Subcutaneous abdominal adipose tissue (tissue), 5 donors: ENCODE measurements at regions not wholly inside any gene's neighbourhood (a gene's known extent, or its start where the extent isn't known, plus 50 kb on each side); places are given as distances from the start of the nearest gene placed in this dataset.

Source experiments
- H3K27ac ChIP-seq: one replicate; pipeline ENCODE4 v1.7.0; 2013; ENCODE audit warnings: low read depth, mild to moderate bottlenecking, inconsistent platforms, low read length, moderate library complexity
- H3K27me3 ChIP-seq, 5 donors: one replicate each; pipeline ENCODE4 v1.7.0; 2013; ENCODE audit warnings: low read length in 5 of 5, inconsistent platforms in 1 of 5; ENCODE audit not compliant: control insufficient read depth in 5 of 5, insufficient read depth in 4 of 5
- H3K36me3 ChIP-seq, 5 donors: one replicate each; pipeline ENCODE4 v1.7.0; 2013; ENCODE audit warnings: low read length in 5 of 5; ENCODE audit not compliant: control insufficient read depth in 5 of 5, insufficient read depth in 5 of 5
- H3K4me1 ChIP-seq, 5 donors: one replicate each; pipeline ENCODE4 v1.7.0; 2013; ENCODE audit warnings: low read length in 5 of 5, mild to moderate bottlenecking in 3 of 5, moderate library complexity in 1 of 5; ENCODE audit not compliant: control insufficient read depth in 5 of 5, insufficient read depth in 5 of 5
- H3K4me3 ChIP-seq, 5 donors: one replicate each; pipeline ENCODE4 v1.7.0; 2013; ENCODE audit warnings: low read length in 5 of 5, low read depth in 1 of 5
- H3K9ac ChIP-seq, 5 donors: one replicate each; pipeline ENCODE4 v1.7.0; 2013; ENCODE audit warnings: low read length in 5 of 5, mild to moderate bottlenecking in 4 of 5, moderate library complexity in 3 of 5
- H3K9me3 ChIP-seq, 5 donors: one replicate each; pipeline ENCODE4 v1.7.0; 2013; ENCODE audit warnings: low read length in 5 of 5; ENCODE audit not compliant: control insufficient read depth in 5 of 5
- donor health status: healthy.
- donor health status: healthy.
- donor health status: healthy.
- donor health status: healthy.
- donor health status: healthy.

- Histone ChIP-seq H3K9me3 (peaks cover 0 to 6% (median 0%) of the 10 kb centered on the region in 5 donors), H3K36me3 (no peaks in the 10 kb centered on the region), H3K9ac (no peak overlapping the region), H3K27ac (no peak overlapping the region), H3K4me3 (no peak overlapping the region), H3K27me3 (no peaks in the 10 kb centered on the region), H3K4me1 (peaks cover 0 to 29% (median 14%) of the 10 kb centered on the region in 5 donors)
Observed at GRCh38 chr9:90995516-90995915, 193.9 kb downstream of the SYK start.

- Histone ChIP-seq H3K36me3 (no peaks in the 10 kb centered on the region), H3K9me3 (peaks cover 0 to 3% (median 0%) of the 10 kb centered on the region in 5 donors), H3K4me1 (peaks cover 0 to 31% (median 14%) of the 10 kb centered on the region in 5 donors), H3K27me3 (no peaks in the 10 kb centered on the region), H3K9ac (no peak overlapping the region), H3K4me3 (no peak overlapping the region), H3K27ac (no peak overlapping the region)
Observed at GRCh38 chr9:90996154-90997065, 194.8 kb downstream of the SYK start.

- Histone ChIP-seq H3K9ac (no peak overlapping the region), H3K36me3 (no peaks in the 10 kb centered on the region), H3K4me1 (peaks cover 0 to 19% (median 9%) of the 10 kb centered on the region in 5 donors), H3K9me3 (no peaks in the 10 kb centered on the region), H3K27ac (no peak overlapping the region), H3K27me3 (no peaks in the 10 kb centered on the region), H3K4me3 (no peak overlapping the region)
Observed at GRCh38 chr9:90998573-90998972, 197.0 kb downstream of the SYK start.

- Histone ChIP-seq H3K27ac (peak overlapping the region; percentile 19), H3K4me3 (no peak overlapping the region), H3K27me3 (no peaks in the 10 kb centered on the region), H3K4me1 (peaks cover 0 to 19% (median 9%) of the 10 kb centered on the region in 5 donors), H3K36me3 (no peaks in the 10 kb centered on the region), H3K9me3 (no peaks in the 10 kb centered on the region), H3K9ac (no peak overlapping the region)
Observed at GRCh38 chr9:90999425-91000397, 198.1 kb downstream of the SYK start.

GRCh38 chr9:91001146-91001611 lies 199.6 kb downstream of the SYK start:
- H3K4me1 ChIP-seq, result peaks cover 0 to 19% (median 9%) of the 10 kb centered on the region in 5 donors
- no peak overlapping the region for H3K9ac ChIP-seq
- H3K4me3 ChIP-seq, result no peak overlapping the region
- H3K9me3 ChIP-seq, result no peaks in the 10 kb centered on the region
- H3K27ac ChIP-seq, result no peak overlapping the region
- H3K27me3 ChIP-seq, result no peaks in the 10 kb centered on the region
- no peaks in the 10 kb centered on the region for H3K36me3 ChIP-seq

GRCh38 chr9:91004484-91004883 lies 202.9 kb downstream of the SYK start:
- Histone ChIP-seq H3K4me3 (no peak overlapping the region), H3K9ac (no peak overlapping the region), H3K27ac (no peak overlapping the region), H3K4me1 (peaks cover 0 to 14% (median 6%) of the 10 kb centered on the region in 5 donors), H3K36me3 (no peaks in the 10 kb centered on the region), H3K9me3 (peaks cover 0 to 5% (median 0%) of the 10 kb centered on the region in 5 donors), H3K27me3 (no peaks in the 10 kb centered on the region)

- Histone ChIP-seq H3K9me3 (peaks cover 0 to 5% (median 0%) of the 10 kb centered on the region in 5 donors), H3K4me3 (no peak overlapping the region), H3K9ac (no peak overlapping the region), H3K27me3 (no peaks in the 10 kb centered on the region), H3K4me1 (peaks cover 0 to 9% (median 1%) of the 10 kb centered on the region in 5 donors), H3K36me3 (no peaks in the 10 kb centered on the region), H3K27ac (no peak overlapping the region)
Observed at GRCh38 chr9:91004992-91005391, 203.4 kb downstream of the SYK start.

GRCh38 chr9:91006046-91006445 lies 204.4 kb downstream of the SYK start:
- Histone ChIP-seq H3K4me3 (no peak overlapping the region), H3K4me1 (no peaks in the 10 kb centered on the region), H3K9ac (no peak overlapping the region), H3K9me3 (peaks cover 0 to 5% (median 0%) of the 10 kb centered on the region in 5 donors), H3K27me3 (no peaks in the 10 kb centered on the region), H3K36me3 (no peaks in the 10 kb centered on the region), H3K27ac (no peak overlapping the region)

- Histone ChIP-seq H3K9me3 (peaks cover 4 to 15% (median 8%) of the 10 kb centered on the region in 5 donors), H3K9ac (no peak overlapping the region), H3K4me3 (no peak overlapping the region), H3K27me3 (no peaks in the 10 kb centered on the region), H3K27ac (no peak overlapping the region), H3K36me3 (no peaks in the 10 kb centered on the region), H3K4me1 (no peaks in the 10 kb centered on the region)
Observed at GRCh38 chr9:91008568-91008967, 206.9 kb downstream of the SYK start.
